GM20000 (cell line): ENCODE measurements at regions not wholly inside any gene's neighbourhood (a gene's known extent, or its start where the extent isn't known, plus 50 kb on each side); places are given as distances from the start of the nearest gene placed in this dataset.

ENCODE experiments used
- DNase-seq: peaks from one replicate; pipeline ENCODE4 v3.0.0; 2012; ENCODE audit warnings: low spot score
- TF ChIP-seq, protein P1 (sequence below): IDR thresholded peaks from 2 replicates; pipeline ENCODE4 v1.5.1; 2012; ENCODE audit warnings: mild to moderate bottlenecking, control low read depth; ENCODE audit errors: extremely low read depth, missing control alignments

GRCh38 chr6:77353129-77353528, 110.2 kb downstream of the HTR1B start:
- TF ChIP-seq, protein P1, sequence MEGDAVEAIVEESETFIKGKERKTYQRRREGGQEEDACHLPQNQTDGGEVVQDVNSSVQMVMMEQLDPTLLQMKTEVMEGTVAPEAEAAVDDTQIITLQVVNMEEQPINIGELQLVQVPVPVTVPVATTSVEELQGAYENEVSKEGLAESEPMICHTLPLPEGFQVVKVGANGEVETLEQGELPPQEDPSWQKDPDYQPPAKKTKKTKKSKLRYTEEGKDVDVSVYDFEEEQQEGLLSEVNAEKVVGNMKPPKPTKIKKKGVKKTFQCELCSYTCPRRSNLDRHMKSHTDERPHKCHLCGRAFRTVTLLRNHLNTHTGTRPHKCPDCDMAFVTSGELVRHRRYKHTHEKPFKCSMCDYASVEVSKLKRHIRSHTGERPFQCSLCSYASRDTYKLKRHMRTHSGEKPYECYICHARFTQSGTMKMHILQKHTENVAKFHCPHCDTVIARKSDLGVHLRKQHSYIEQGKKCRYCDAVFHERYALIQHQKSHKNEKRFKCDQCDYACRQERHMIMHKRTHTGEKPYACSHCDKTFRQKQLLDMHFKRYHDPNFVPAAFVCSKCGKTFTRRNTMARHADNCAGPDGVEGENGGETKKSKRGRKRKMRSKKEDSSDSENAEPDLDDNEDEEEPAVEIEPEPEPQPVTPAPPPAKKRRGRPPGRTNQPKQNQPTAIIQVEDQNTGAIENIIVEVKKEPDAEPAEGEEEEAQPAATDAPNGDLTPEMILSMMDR = no peak

GRCh38 chr6:77341058-77341986, 122.0 kb downstream of the HTR1B start:
- TF ChIP-seq, protein P1 = no peak

More at GRCh38 chr6:77353129-77353528, 110.2 kb downstream of the HTR1B start:
- no peak for DNase-seq

GRCh38 chr6:77340331-77340730, 123.0 kb downstream of the HTR1B start:
- no peak for DNase-seq
- TF ChIP-seq, protein P1 = no peak

More at GRCh38 chr6:77341058-77341986, 122.0 kb downstream of the HTR1B start:
- DNase-seq = no peak

DNA sequence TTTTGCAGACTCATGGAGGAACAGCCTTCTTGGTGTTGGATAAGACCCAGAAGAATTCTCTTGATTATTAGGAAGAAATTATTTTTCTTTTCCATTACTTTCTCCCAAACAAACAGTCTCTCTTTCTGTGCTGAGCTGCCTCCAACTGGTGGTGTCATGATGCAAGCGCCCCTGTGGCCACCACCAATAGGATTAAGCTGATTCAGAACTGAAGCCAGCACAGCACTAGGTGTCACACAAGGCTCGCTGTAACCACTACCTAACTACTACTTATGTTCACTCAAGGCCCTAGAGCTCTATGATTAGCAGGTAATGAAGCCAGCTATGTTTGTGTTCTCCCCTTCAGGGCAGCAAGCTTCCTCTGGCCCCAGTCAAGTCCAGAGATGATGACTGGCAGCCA, 123.4 kb downstream of the HTR1B start:
- no peak for DNase-seq
- TF ChIP-seq, protein P1 = no peak

DNA sequence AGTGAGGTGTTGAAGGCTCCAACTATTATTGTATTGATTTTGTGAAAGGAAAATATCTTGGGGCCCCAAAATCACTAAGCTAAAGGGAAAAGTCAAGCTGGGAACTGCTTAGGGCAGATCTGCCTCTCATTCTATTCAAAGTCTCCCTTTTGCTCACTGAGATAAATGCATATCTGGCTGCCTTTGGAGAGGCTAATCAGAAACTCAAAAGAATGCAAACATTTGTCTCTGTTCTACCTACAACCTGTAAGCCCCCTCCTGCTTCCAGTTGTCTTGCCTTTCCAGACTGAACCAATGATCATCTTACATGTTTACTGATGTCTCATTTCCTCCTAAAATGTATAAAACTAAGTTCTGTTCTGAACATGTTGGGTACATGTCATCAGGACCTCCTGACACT, 125.9 kb downstream of the HTR1B start:
- DNase-seq = no peak
- TF ChIP-seq, protein P1 = no peak

GRCh38 chr6:77334093-77334492, 129.2 kb downstream of the HTR1B start:
- no peak for DNase-seq
- TF ChIP-seq, protein P1 = no peak

GRCh38 chr6:77332915-77333623, 130.2 kb downstream of the HTR1B start:
- TF ChIP-seq, protein P1 = no peak
- DNase-seq = no peak
